ENCODE measurements at regions not wholly inside any gene's neighbourhood (a gene's known extent, or its start where the extent isn't known, plus 50 kb on each side); places are given as distances from the start of the nearest gene placed in this dataset.

GRCh38 chr13:85009447-85009846 lies 789.8 kb downstream of the SLITRK6 start:
- Histone ChIP-seq H3K9me3 (ENCODE audit: control insufficient read depth, insufficient read depth, low read depth, low read length) (no peaks in the 10 kb centered on the region), H2AFZ (ENCODE audit: low read length) (peak overlapping the region; percentile 52), H3K36me3 (ENCODE audit: control insufficient read depth, insufficient read depth, low read length) (no peaks in the 10 kb centered on the region), H3K27me3 (ENCODE audit: control insufficient read depth, insufficient read depth, low read length) (no peaks in the 10 kb centered on the region), H3K4me1 (ENCODE audit: control insufficient read depth, extremely low read depth, insufficient read depth, low read length) (no peaks in the 10 kb centered on the region), H3K4me2 (ENCODE audit: extremely low read depth, insufficient read depth, low read length) (no peak overlapping the region), H3K4me3 (replicated peaks in 1 of 4; ENCODE audit: control extremely low read depth in 1 of 4, insufficient read depth in 1 of 4, low read depth in 3 of 4, low read length in 4 of 4) (no peak overlapping the region), H3K27ac (ENCODE audit: insufficient read depth, low read length) (no peak overlapping the region), H3K79me2 (ENCODE audit: control insufficient read depth, insufficient read depth, low read length) (no peaks in the 10 kb centered on the region), H4K20me1 (ENCODE audit: control insufficient read depth, extremely low read depth, insufficient read depth, low read length) (no peaks in the 10 kb centered on the region), H3K9ac (ENCODE audit: insufficient read depth, low read length) (no peak overlapping the region)
- TF ChIP-seq EZH2 (IDR thresholded peaks at IDR 0.05; ENCODE audit: low read length, missing control alignments), result no peak
- no peak for TF ChIP-seq CTCF (conservative IDR thresholded peaks at IDR 0.05 in 1 of 2, IDR thresholded peaks at IDR 0.05 in 1 of 2; ENCODE audit: low read depth in 1 of 2, low read length in 2 of 2)
- peak in 1 of 2 donors; percentile 21 for DNase-seq (ENCODE audit: low read depth in 2 of 2)

GRCh38 chr13:84999252-84999651 lies 800.0 kb downstream of the SLITRK6 start:
- no peak for DNase-seq (ENCODE audit: low read depth in 2 of 2)

GRCh38 chr13:84998681-84999080 lies 800.5 kb downstream of the SLITRK6 start:
- Histone ChIP-seq H3K4me1 (ENCODE audit: control insufficient read depth, extremely low read depth, insufficient read depth, low read length) (no peaks in the 10 kb centered on the region), H2AFZ (ENCODE audit: low read length) (no peak overlapping the region), H3K79me2 (ENCODE audit: control insufficient read depth, insufficient read depth, low read length) (no peaks in the 10 kb centered on the region), H3K4me2 (ENCODE audit: extremely low read depth, insufficient read depth, low read length) (no peak overlapping the region), H3K9ac (ENCODE audit: insufficient read depth, low read length) (no peak overlapping the region), H3K27me3 (ENCODE audit: control insufficient read depth, insufficient read depth, low read length) (no peaks in the 10 kb centered on the region), H3K9me3 (ENCODE audit: control insufficient read depth, insufficient read depth, low read depth, low read length) (no peaks in the 10 kb centered on the region), H3K27ac (ENCODE audit: insufficient read depth, low read length) (no peak overlapping the region), H3K36me3 (ENCODE audit: control insufficient read depth, insufficient read depth, low read length) (no peaks in the 10 kb centered on the region), H4K20me1 (ENCODE audit: control insufficient read depth, extremely low read depth, insufficient read depth, low read length) (no peaks in the 10 kb centered on the region), H3K4me3 (replicated peaks in 1 of 4; ENCODE audit: control extremely low read depth in 1 of 4, insufficient read depth in 1 of 4, low read depth in 3 of 4, low read length in 4 of 4) (no peak overlapping the region)
- no peak for DNase-seq (ENCODE audit: low read depth in 2 of 2)
- no peak for TF ChIP-seq CTCF (conservative IDR thresholded peaks at IDR 0.05 in 1 of 2, IDR thresholded peaks at IDR 0.05 in 1 of 2; ENCODE audit: low read depth in 1 of 2, low read length in 2 of 2)

More at GRCh38 chr13:84999252-84999651, 800.0 kb downstream of the SLITRK6 start:
- no peaks in the 10 kb centered on the region for H3K9me3 ChIP-seq (ENCODE audit: control insufficient read depth, insufficient read depth, low read depth, low read length)
- H3K79me2 ChIP-seq (ENCODE audit: control insufficient read depth, insufficient read depth, low read length), result no peaks in the 10 kb centered on the region
- H3K27me3 ChIP-seq (ENCODE audit: control insufficient read depth, insufficient read depth, low read length), result no peaks in the 10 kb centered on the region
- no peaks in the 10 kb centered on the region for H3K4me1 ChIP-seq (ENCODE audit: control insufficient read depth, extremely low read depth, insufficient read depth, low read length)
- H3K36me3 ChIP-seq (ENCODE audit: control insufficient read depth, insufficient read depth, low read length), result no peaks in the 10 kb centered on the region
- TF ChIP-seq EZH2 (IDR thresholded peaks at IDR 0.05; ENCODE audit: low read length, missing control alignments), result no peak
- no peak for TF ChIP-seq CTCF (conservative IDR thresholded peaks at IDR 0.05 in 1 of 2, IDR thresholded peaks at IDR 0.05 in 1 of 2; ENCODE audit: low read depth in 1 of 2, low read length in 2 of 2)
- H4K20me1 ChIP-seq (ENCODE audit: control insufficient read depth, extremely low read depth, insufficient read depth, low read length), result no peaks in the 10 kb centered on the region
- no peak overlapping the region for H3K4me3 ChIP-seq (replicated peaks in 1 of 4; ENCODE audit: control extremely low read depth in 1 of 4, insufficient read depth in 1 of 4, low read depth in 3 of 4, low read length in 4 of 4)
- no peak overlapping the region for H3K4me2 ChIP-seq (ENCODE audit: extremely low read depth, insufficient read depth, low read length)
- no peak overlapping the region for H3K9ac ChIP-seq (ENCODE audit: insufficient read depth, low read length)
- H3K27ac ChIP-seq (ENCODE audit: insufficient read depth, low read length), result no peak overlapping the region
- H2AFZ ChIP-seq (ENCODE audit: low read length), result no peak overlapping the region
